GM18520 (cell line): ENCODE measurements at regions not wholly inside any gene's neighbourhood (a gene's known extent, or its start where the extent isn't known, plus 50 kb on each side); places are given as distances from the start of the nearest gene placed in this dataset.

Source experiments
- ATAC-seq: cut with Tn5 transposase; IDR thresholded peaks from one replicate; pipeline ENCODE4 v1.9.1; 2021; ENCODE audit not compliant: unreplicated experiment

DNA sequence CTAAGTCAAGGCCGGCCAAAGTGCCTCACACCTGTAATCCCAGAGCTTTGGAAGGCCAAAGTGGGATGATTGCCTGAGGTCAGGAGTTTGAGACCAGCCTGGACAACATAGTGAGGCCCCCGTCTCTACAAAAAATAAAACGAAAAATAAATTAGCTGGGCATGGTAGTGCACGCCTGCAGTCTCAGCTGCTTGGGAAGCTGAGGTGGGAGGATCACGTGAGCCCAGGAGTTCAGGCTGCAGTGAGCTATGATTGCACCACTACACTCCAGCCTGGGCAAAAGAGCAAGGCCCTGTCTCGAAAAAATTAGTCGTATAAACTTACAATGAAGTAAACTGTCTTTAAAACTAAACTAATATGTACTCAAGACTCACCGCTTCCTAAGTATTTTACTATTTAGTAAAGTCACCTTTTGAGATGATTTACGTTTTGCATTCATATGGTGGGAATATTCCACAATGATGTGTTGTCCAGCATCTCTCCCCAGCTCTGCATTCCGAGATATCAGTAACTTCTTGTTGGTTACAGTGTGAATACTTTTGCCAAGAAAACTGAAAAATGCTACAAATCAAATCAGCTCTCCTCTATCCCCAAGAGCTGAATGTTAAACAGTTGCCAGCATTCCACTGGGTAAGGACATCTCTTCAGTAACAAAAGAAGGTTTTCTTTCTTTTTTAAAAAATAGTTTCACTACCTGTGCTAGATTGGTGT is 84.9 kb upstream of the C21orf91 start:
- ATAC-seq: no peak

DNA sequence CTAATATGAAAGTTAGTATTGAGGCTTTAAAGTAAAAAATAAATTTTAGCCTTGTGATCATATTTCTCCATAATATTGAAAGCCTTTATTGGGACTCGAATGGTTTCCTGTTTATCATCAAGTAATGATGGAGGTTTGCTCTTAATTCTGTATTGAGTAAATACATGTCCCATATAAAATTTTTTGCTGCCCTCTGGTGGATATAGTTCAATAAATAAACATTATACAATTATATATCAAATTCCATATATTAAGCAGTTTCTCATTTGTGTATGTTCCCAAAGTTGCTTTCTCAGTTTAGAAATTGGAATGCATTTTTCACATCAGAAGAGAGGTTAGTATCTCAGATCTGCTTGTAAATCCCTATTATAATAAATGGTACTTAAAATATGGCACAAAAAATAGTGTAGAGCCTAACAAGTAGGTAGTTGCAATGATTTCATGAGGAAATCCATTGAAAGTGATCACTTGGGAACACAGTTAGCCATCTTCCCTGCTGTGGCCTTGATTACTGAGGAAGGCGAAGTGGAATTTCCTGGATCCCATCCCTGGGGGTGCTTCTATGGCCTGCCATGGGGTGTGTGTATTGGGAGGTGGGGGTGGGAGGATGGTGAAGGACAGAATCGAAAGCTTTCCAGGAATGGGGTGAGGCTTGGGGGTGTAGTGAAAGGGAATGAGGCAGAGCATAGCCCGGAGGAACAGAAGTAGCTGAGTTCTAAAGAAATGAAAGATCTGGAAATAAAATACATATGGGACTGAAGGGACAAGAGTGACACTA is 84.1 kb upstream of the C21orf91 start:
- no peak for ATAC-seq

DNA sequence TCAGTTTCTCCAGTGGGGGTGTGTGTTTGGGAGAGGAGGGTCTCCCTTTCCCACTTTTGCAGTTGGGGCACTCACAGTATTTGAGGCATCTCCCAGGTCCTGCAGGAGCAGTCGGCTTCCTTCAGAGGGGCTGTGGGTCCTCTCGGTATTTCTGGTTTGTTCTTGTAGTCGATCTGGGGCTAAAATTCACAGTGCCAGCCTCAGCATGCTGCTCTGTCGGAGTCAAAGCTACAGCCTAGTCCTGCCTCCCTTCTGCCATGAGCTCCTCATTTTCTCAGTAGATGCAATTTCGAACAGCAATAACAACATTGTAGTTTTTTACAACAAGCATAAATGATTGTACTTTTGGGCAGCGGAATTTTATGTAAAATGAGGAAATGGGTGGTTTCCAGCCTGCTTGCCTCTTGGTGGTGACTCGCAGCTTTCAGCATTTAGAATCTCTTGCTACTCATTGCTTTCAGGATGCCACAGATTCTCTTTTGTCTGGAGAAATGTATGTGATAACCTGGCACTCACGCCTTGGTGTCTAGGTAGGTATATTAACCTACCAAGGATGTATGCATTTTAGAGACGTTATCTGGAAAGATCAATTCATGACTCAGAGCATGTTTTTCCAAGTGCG is 82.4 kb upstream of the C21orf91 start:
- ATAC-seq: no peak

DNA sequence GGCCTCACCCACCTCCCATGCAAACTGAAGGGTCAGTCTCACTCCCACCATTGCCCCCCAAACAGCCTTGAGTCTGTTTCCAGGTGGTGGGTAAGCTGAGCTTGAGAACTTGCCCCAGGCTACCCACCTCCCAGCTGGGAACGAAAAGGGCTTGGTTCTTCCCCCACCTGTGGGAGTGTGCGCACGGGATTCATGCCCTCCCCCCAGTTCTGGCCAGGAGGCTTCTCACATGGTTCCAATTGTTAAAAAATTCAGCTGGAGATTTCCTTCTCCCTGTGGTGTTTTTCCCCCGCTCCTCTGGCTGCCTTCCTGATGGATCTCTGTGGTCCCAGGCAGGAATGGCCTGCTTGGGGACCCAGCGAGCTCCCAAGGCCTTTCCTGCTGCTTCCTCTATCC is 81.8 kb upstream of the C21orf91 start:
- no peak for ATAC-seq

DNA sequence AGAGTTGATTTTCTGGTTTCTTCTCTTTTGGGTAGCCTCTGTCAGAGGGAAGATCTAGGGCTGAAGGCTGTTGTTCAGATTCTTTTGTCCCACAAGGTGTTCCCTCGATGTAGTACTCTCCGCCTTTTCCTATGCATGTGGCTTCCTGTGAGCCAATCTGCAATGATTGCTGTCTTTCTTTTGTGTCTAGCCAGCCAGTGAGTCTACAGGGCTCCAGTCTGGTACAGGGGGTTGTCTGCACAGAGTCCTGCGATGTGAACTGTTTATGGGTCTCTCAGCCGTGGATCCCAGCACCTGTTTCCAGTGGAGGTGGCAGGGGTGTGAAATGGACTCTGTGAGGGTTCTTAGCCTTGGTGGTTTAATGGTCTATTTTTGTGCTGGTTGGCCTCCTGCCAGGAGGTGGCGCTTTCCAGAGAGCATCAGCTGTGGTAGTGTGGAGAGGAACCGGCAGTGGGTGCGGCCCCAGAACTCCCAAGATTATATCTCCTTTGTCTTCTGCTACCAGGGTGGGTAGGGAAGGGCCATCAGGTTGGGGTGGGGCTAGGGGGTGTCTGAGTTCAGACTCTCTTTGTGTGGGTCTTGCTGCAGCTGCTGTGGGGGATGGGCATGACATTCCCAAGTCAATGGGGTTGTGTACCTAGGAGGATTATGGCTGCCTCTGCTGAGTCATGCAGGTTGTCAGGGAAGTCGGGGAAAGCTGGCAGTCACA is 81.3 kb upstream of the C21orf91 start:
- ATAC-seq: no peak

DNA sequence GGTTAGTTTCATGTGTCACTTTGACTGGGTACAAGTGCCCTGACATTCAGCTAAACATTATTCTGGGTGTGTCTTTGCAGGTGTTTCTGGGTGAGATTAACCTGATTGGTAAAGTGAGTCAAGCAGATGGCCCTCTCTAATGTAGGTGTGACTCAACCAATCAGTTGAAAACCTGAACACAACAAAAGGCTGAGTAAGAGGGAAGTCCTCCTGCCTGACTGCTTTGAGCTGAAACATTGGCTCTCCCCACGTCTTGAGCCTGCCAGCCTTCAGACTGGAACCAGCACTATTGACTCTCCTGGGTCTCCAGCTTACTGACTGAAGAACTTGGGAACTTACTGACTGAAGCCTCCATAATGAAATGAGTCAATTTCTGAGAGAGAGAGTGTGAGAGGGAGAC is 70.0 kb upstream of the C21orf91 start:
- ATAC-seq: no peak

DNA sequence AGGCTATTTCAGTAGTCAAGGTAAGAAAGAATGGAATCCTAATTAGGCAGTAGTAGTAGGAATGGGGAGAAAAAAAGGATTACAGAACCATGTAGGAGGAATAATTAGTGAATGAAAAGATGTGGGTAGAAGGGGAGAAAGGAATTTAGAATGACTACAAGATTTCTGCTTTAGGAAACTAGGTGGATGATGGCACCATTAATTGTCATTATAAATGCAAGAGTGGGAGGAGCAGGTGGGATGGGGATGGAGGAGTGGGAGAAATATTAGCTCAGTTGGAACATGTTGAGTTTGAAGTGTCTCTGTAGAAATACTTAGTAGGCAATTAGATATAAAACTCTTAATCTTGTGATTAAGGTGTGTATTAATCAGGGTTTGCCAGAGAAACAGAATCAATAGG is 50.0 kb upstream of the C21orf91 start:
- ATAC-seq: no peak
